DMS79 (cell line): ENCODE measurements at regions not wholly inside any gene's neighbourhood (a gene's known extent, or its start where the extent isn't known, plus 50 kb on each side); places are given as distances from the start of the nearest gene placed in this dataset.
"Not testable (repeated sequence)": the region's sequence is repeated elsewhere in the genome, so short reads cannot be mapped to it uniquely, and the experiment has no call there.

Source experiments
- DNase-seq: peaks from one replicate; lab custom pipeline; 2025; lab: John Stamatoyannopoulos, UW

- DNase-seq = no peak
Measured at GRCh38 chr11:41714101-41714500, 254.6 kb upstream of the LRRC4C start.

- DNase-seq = no peak
Measured at GRCh38 chr11:41716862-41717261, 257.4 kb upstream of the LRRC4C start.

DNA sequence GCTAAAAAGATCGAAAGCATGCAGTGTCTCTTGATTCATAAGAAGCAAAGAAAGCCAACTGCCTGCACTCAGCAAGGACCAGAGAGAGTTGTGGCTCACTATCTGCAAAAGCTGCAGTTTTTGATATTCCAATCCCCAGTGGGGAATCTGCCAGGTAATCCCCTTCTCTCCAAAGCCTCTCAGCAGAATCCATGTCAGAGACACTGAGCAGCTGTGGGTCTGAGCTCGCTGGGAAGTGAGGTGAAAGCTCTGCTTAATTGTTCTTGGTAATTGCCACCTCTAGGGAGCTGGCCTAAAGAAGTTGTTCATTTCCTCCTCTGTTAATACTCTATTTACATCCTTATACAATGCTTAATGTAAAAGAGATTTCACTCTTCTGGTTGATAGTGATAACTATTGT, 261.3 kb upstream of the LRRC4C start:
- DNase-seq = no peak

DNA sequence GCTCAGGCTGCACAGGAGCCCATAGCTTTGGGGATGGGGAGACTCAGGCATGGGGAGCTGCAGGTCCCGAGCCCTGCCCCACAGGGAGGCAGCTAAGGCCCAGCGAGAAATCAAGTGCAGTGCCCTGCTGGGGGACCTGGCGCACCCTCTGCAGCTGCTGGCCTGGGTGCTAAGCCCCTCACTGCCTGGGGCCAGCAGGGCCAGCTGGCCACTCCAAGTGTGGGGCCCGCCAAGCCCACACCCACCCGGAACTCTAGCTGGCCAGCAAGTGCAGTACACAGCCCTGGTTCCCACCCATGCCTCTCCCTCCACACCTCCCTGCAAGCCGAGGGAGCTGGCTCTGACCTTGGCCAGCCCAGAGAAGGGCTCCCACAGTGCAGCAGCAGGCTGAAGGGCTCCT, 268.7 kb upstream of the LRRC4C start:
- not testable (repeated sequence) for DNase-seq

DNA sequence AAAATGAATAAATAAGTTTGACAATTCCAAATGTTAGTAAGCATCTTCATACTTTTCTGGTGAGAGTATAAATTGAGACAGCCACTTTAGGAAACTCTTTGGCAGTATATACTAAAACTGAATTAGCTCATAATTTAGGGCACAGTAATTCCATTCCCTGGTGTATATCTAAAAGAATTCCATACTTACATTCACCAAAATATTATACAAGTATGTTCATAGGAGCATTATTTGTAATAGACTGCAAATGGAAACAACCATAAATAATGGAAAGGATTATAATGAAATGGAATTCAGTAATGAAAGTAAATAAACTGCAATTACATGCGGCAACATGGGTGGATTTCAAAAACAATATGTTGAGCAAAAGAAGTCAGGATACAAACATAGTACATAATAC, 315.8 kb upstream of the LRRC4C start:
- no peak for DNase-seq

GRCh38 chr11:41779401-41779960, 320.0 kb upstream of the LRRC4C start:
- no peak for DNase-seq

DNA sequence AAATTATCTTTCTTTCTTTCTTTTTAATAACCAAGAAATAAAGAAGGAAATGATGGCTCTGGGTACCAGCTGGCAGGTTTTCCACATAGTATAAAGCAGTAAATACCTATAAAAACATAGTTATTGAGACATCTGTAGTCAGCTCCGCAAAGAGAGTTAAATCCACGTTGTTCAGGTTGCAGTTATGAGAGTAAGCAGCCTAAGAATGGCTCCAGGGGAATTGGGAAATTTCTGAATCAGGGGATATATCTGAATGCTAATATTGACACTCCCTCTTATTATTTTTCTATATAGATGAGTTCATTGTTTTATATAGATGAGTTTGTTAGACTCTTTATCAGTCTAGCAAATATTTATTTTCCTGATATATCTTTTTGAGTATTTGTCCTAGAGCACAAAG, 322.0 kb upstream of the LRRC4C start:
- DNase-seq = no peak

DNA sequence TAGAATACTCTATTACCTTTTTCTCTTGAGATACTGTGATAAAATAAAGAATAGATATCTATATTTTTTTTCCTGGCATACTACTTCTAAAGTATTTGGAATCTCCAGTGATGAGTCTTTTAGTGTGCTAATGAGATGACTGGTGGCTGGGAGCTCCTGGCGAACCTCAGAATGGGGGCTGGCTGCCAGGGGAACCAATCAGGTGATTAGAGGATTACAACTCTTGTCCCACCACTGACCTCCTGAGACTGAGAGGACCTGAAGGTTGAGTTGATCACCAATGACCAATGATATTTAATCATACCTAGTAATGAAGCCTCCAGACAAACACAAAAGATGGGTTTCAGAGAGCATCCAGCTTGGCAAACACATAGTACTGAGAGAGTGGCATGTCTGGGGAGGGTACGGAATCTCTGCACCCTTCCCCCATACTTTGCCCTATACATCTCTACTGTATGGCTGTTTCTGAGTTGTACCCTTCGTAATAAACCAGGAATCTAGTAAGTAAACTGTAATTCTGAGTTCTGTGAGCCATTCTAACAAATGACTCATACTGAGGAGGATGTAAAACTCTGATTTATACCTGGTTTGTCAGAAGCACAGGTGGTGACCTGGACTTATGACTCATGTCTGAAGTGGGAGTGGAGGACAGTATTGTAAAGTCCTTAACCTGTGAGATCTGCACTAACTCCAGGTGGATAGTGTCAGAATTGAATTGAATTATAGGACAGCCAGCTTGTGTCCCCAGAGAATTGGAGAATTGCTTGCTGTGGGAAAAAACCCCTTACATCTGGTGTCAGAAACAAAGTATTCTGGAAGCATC, 325.3 kb upstream of the LRRC4C start:
- no peak for DNase-seq

DNA sequence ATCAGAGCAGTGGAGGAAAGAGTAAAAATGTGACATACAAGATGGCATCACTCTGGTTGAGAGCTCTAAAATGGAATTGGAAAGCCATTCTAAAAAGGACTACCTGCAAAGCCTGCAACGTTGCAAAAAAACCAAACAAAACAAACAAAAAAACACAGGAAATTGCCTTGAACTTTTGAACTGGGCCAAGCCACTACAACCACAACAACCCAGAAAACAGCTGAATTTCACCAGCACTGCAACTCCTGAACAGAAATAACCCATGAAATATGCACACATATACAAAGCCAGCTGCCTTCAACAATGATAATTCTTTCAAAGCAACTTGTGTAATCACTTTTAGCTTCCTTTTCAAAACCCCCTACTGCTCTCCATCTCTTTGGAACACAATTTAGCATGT, 326.6 kb upstream of the LRRC4C start:
- DNase-seq = no peak

GRCh38 chr11:41788177-41788576, 328.7 kb upstream of the LRRC4C start:
- DNase-seq = no peak

DNA sequence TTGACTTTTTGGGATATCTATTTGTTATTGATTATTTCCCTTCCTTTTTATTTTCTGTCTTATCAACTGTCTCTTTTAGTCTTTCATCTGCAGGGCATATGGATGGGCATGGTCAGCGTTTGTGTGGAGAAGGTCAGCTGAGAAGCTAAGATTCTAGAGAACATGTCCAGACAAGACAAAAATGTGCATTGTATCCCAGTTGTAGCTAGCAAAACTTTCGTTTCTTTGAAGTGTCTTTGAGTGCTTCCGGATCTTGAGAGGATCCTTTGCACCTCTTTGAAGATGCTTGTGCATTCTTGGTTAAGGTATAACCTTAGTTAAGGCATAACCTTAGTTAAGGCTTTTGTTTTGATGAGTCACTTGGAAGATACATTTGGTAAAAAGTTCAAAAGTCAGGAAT, 329.9 kb upstream of the LRRC4C start:
- no peak for DNase-seq

- no peak for DNase-seq
Measured at GRCh38 chr11:41795004-41795403, 335.6 kb upstream of the LRRC4C start.

DNA sequence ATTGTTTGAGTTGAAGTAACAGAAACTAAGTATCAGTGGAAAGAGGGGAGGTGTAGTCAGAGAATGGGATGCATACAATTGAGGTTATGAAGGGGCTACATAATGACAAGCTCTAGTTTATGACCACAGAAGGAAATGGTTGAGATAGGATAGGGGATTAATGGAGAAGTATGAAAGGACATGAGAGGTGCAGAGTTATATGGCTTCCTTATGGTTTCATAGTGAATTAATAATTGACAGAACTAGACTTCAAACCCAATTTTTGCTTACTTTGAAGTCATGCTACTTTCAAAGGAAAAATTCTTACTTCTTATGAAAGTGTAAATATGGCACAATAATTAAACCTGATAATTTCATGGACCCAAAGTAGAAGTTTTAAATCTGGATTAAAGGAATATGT, 340.3 kb upstream of the LRRC4C start:
- no peak for DNase-seq

DNA sequence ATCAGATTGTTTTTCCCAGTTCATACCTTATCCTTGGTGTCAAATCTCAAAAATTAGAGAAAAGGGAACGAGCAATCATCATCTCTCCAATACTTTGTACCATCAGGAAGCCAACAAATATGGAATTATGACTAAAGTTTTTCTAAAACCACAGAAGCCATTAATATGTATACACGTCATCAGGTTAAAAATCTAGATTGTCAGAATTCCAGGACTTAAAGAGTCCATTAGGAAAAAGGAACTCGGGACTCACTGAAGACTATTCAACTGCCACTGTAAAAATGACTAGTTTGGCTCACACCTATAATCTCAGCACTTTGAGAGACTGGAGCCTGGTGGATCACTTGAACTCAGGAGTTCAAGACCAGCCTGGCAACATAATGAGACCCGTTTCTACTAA, 344.4 kb upstream of the LRRC4C start:
- no peak for DNase-seq

GRCh38 chr11:41816396-41816795, 356.9 kb upstream of the LRRC4C start:
- no peak for DNase-seq

GRCh38 chr11:41824287-41824686, 364.8 kb upstream of the LRRC4C start:
- not testable (repeated sequence) for DNase-seq

GRCh38 chr11:41826085-41826484, 366.6 kb upstream of the LRRC4C start:
- DNase-seq = no peak

DNA sequence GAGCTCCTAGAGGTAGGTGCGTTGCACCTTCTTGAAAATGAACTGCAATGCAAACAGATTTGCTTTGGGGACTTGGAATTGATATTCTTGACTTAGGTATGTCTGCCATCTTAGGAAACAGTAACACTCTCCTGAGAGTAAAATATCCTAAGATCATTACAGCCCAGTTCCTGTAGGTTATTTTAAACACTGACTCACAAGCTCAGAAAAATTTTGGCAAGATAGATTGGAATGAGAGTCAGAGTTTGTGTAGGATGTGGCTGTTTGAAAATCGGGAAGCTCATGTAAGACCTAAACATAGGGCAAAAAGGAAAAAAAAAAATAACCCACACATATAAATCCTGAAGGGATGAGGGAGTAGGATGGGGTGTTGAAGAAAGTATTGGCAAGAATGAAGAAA, 377.0 kb upstream of the LRRC4C start:
- DNase-seq = no peak

- DNase-seq = no peak
Measured at GRCh38 chr11:41842673-41843072, 383.2 kb upstream of the LRRC4C start.

DNA sequence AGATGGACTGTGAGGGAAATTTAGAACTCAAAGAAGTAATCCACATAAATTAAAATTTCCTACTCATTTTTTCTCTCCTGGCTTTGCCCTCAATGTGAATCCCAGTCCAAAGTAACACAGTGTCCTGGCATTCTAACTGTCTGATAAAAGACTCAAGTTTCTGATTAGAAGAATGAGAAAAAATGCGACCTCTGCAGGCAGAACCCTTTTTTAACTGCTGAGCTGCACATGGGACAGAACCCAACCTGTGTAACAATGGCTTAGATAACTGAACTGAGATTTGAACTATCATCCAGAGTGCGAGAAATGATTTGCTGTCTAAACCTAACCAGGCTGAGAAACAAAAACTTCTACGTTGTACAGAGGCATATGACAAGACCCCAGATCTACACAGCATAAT, 385.6 kb upstream of the LRRC4C start:
- no peak for DNase-seq

DNA sequence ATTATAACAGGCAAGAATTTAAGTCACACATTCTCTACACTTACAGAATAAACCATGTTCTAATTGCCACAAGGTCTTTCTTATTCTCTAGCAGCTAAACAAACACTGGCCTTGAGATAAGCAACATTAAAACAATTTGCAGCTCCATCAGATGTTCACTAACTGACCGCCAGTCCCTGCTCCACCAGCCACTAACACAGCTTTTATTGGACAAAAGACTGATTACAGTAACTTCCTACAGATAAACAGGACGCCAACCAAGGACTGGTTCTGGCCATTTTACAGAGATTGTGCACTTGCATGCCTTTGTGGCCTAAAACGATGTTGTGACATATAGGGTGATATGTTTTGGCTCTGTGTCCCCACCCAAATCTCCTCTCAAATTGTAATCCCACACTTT, 388.9 kb upstream of the LRRC4C start:
- DNase-seq = no peak

DNA sequence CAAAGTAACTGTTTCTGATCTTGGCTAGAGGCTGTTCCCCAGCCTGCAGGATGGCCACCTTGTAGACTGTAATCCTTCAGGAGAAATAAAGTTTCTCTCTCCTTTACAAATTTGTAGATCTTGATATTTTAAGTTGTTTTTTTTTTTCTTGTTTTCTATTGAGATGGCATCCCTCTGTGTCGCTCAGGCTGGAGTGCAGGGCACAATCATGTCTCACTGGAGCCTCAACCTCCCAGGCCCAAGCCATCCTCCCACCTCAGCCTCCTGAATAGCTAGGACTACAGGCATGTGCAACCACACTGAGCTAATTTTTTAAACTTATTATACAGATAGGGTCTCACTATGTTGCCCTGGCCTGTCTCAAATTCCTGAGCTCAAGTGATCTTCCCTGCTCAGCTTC, 389.8 kb upstream of the LRRC4C start:
- DNase-seq = no peak

GRCh38 chr11:41851743-41852142, 392.3 kb upstream of the LRRC4C start:
- DNase-seq = no peak

- no peak for DNase-seq
Measured at GRCh38 chr11:41861838-41862237, 402.4 kb upstream of the LRRC4C start.
